H9 (cell line): ENCODE measurements at regions not wholly inside any gene's neighbourhood (a gene's known extent, or its start where the extent isn't known, plus 50 kb on each side); places are given as distances from the start of the nearest gene placed in this dataset.

ENCODE experiments used
- DNase-seq: peaks from one replicate; pipeline ENCODE4 v3.0.0-alpha.2; 2017
- H2AFZ ChIP-seq: one replicate; pipeline ENCODE4 v1.6.1; 2013; ENCODE audit warnings: mild to moderate bottlenecking, low read length, control low read depth, moderate library complexity
- H2AK5ac ChIP-seq: 2 replicates; pipeline ENCODE4 v1.6.1; 2013; ENCODE audit warnings: low read length, control low read depth, mixed read lengths; ENCODE audit not compliant: insufficient read length
- H2BK120ac ChIP-seq: one replicate; pipeline ENCODE4 v1.6.1; 2013; ENCODE audit warnings: low read depth, mild to moderate bottlenecking, low read length, control low read depth, inconsistent platforms; ENCODE audit not compliant: poor library complexity, severe bottlenecking
- H2BK12ac ChIP-seq: 2 replicates; pipeline ENCODE4 v1.6.1; 2013; ENCODE audit warnings: low read length, control low read depth, mixed read lengths, low read depth; ENCODE audit not compliant: insufficient read length
- H2BK15ac ChIP-seq: 2 replicates; pipeline ENCODE4 v1.6.1; 2013; ENCODE audit warnings: low read depth, low read length, control low read depth
- H2BK20ac ChIP-seq: one replicate; pipeline ENCODE4 v1.6.1; 2013; ENCODE audit warnings: low read depth, mild to moderate bottlenecking, low read length, control low read depth, inconsistent platforms; ENCODE audit not compliant: poor library complexity, severe bottlenecking
- H2BK5ac ChIP-seq: 2 replicates; pipeline ENCODE4 v1.6.1; 2013; ENCODE audit warnings: low read length, control low read depth, mixed read lengths; ENCODE audit not compliant: insufficient read length
- H3K14ac ChIP-seq: 2 replicates; pipeline ENCODE4 v1.6.1; 2013; ENCODE audit warnings: low read length, control low read depth; ENCODE audit not compliant: insufficient read depth
- H3K18ac ChIP-seq: 2 replicates; pipeline ENCODE4 v1.6.1; 2013; ENCODE audit warnings: low read depth, mild to moderate bottlenecking, mixed read lengths, low read length, control low read depth; ENCODE audit not compliant: insufficient read length
- H3K23ac ChIP-seq: 2 replicates; pipeline ENCODE4 v1.6.1; 2013; ENCODE audit warnings: low read length, control low read depth, mixed read lengths, low read depth; ENCODE audit not compliant: insufficient read length
- H3K23me2 ChIP-seq: 2 replicates; pipeline ENCODE4 v1.6.1; 2013; ENCODE audit warnings: low read depth, mild to moderate bottlenecking, mixed read lengths, low read length, control low read depth; ENCODE audit not compliant: insufficient read length, poor library complexity, severe bottlenecking
- H3K27ac ChIP-seq: 2 replicates; pipeline ENCODE4 v1.5.1; 2013; ENCODE audit warnings: low read length, control low read depth, mixed read lengths, low read depth; ENCODE audit not compliant: insufficient read length
- H3K27me3 ChIP-seq: 2 replicates; pipeline ENCODE4 v1.6.1; 2013; ENCODE audit warnings: low read length, control low read depth, inconsistent platforms; ENCODE audit not compliant: insufficient read depth
- H3K4ac ChIP-seq: 2 replicates; pipeline ENCODE4 v1.6.1; 2013; ENCODE audit warnings: low read depth, mild to moderate bottlenecking, control low read depth, inconsistent platforms, low read length, moderate library complexity
- H3K4me1 ChIP-seq: 2 replicates; pipeline ENCODE4 v1.6.1; 2013; ENCODE audit warnings: low read length, control low read depth, inconsistent platforms; ENCODE audit not compliant: insufficient read depth
- H3K4me2 ChIP-seq: 2 replicates; pipeline ENCODE4 v1.6.1; 2013; ENCODE audit warnings: low read length, control low read depth, mixed read lengths; ENCODE audit not compliant: insufficient read length, insufficient read depth
- H3K56ac ChIP-seq: 2 replicates; pipeline ENCODE4 v1.6.1; 2013; ENCODE audit warnings: low read depth, mild to moderate bottlenecking, mixed read lengths, low read length, control low read depth; ENCODE audit not compliant: insufficient read length
- H3K79me1 ChIP-seq: 2 replicates; pipeline ENCODE4 v1.6.1; 2013; ENCODE audit warnings: low read depth, mild to moderate bottlenecking, moderate library complexity, low read length, control low read depth, inconsistent platforms; ENCODE audit not compliant: insufficient read depth, poor library complexity, severe bottlenecking
- H3K79me2 ChIP-seq: 2 replicates; pipeline ENCODE4 v1.6.1; 2013; ENCODE audit warnings: low read length, control low read depth, inconsistent platforms; ENCODE audit not compliant: insufficient read depth
- H3K9ac ChIP-seq: 2 replicates; pipeline ENCODE4 v1.6.1; 2013; ENCODE audit warnings: low read length, control low read depth, mixed read lengths; ENCODE audit not compliant: insufficient read length; ENCODE audit errors: extremely low read depth
- H3K9me3 ChIP-seq: one replicate; pipeline ENCODE4 v1.6.1; 2013; ENCODE audit warnings: low read depth, low read length, inconsistent platforms; ENCODE audit not compliant: control insufficient read depth
- H3T11ph ChIP-seq: one replicate; pipeline ENCODE4 v1.6.1; 2013; ENCODE audit warnings: mild to moderate bottlenecking, low read length, control low read depth, inconsistent platforms
- H4K20me1 ChIP-seq: one replicate; pipeline ENCODE4 v1.6.1; 2013; ENCODE audit not compliant: control insufficient read depth, insufficient read length, insufficient read depth
- H4K5ac ChIP-seq: 2 replicates; pipeline ENCODE4 v1.6.1; 2013; ENCODE audit warnings: low read depth, mild to moderate bottlenecking, mixed read lengths, low read length, control low read depth; ENCODE audit not compliant: insufficient read length
- H4K8ac ChIP-seq: replicated peaks from 2 replicates; pipeline ENCODE4 v1.6.1; 2013; ENCODE audit warnings: low read length, control low read depth, mixed read lengths, low read depth; ENCODE audit not compliant: insufficient read length
- H4K91ac ChIP-seq: 2 replicates; pipeline ENCODE4 v1.6.1; 2013; ENCODE audit warnings: low read depth, mild to moderate bottlenecking, moderate library complexity, mixed read lengths, low read length, control low read depth; ENCODE audit not compliant: insufficient read length
- H3K27ac Mint-ChIP-seq, 3 experiments: 2 replicates in 2 of 3; 3 replicates in 1 of 3; pipeline ENCODE4 v1.8.0; 2020 to 2021; ENCODE audit warnings: mixed read lengths in 3 of 3, mild to moderate bottlenecking in 1 of 3, moderate library complexity in 1 of 3
- H3K27me3 Mint-ChIP-seq: 2 replicates; pipeline ENCODE4 v1.8.0; 2021; ENCODE audit warnings: low read depth, mild to moderate bottlenecking, moderate library complexity, mixed read lengths
- H3K36me3 Mint-ChIP-seq, 3 experiments: 2 replicates in 2 of 3; 3 replicates in 1 of 3; pipeline ENCODE4 v1.8.0; 2020 to 2021; ENCODE audit warnings: low read depth in 3 of 3, mixed read lengths in 3 of 3; ENCODE audit not compliant: insufficient read depth in 1 of 3
- H3K4me1 Mint-ChIP-seq, 2 experiments: 2 replicates each; pipeline ENCODE4 v1.8.0; 2020; ENCODE audit warnings: mixed read lengths in 2 of 2
- H3K4me3 Mint-ChIP-seq, 2 experiments: 2 replicates in 1 of 2; 3 replicates in 1 of 2; pipeline ENCODE4 v1.8.0; 2020 to 2021; ENCODE audit warnings: mild to moderate bottlenecking in 2 of 2, mixed read lengths in 2 of 2, moderate library complexity in 1 of 2
- H3K9me3 Mint-ChIP-seq, 2 experiments: 2 replicates in 1 of 2; 3 replicates in 1 of 2; pipeline ENCODE4 v1.8.0; 2020; ENCODE audit warnings: mild to moderate bottlenecking in 2 of 2, mixed read lengths in 2 of 2, moderate library complexity in 1 of 2
- CTCF ChIP-seq: fragments of 200-600 bp; sonication (generic); conservative IDR thresholded peaks from 3 replicates; pipeline ENCODE4 v1.8.0; 2021; ENCODE audit warnings: antibody characterized with exemption, mild to moderate bottlenecking
- WGBS: extraction: QIAGEN DNeasy Blood & Tissue Kit; methylation state at CpG from one replicate; pipeline ENCODE4 v1.1.7; 2013; ENCODE audit warnings: missing lambda C conversion rate, low lambda C conversion rate, mixed read lengths; ENCODE audit not compliant: insufficient read length; ENCODE audit errors: extremely low coverage; 5-methylcytosine and 5-hydroxymethylcytosine counted together

DNA sequence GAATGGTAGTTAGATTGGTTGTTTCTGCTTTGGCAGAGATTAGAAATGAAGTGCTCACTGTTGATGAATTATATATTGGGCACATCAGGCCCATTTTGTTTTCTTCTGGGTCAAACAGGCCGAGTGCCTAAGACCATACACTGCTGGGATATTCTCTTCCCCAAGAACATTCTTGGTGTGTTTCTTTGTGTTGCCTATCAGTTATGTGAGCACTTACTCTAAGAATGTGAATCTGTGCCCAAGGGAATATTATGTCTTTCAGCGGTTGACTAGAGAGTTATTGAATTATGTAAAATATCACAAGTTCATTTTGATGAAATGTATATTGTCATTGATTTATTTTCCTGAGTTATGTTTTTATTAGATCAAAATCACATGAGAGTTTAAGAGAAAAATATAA is 255.5 kb upstream of the SMIM30 start:
- Histone ChIP-seq H3K23ac (no peak overlapping the region), H2BK5ac (no peak overlapping the region), H3K27ac (no peak overlapping the region), H3K4me2 (no peak overlapping the region), H2BK12ac (no peak overlapping the region), H3K4ac (no peak overlapping the region), H2BK20ac (no peak overlapping the region), H2BK120ac (no peak overlapping the region), H3K4me1 (no peaks in the 10 kb centered on the region), H2AK5ac (no peak overlapping the region), H3K56ac (no peak overlapping the region), H3K9ac (no peak overlapping the region), H3K23me2 (no peaks in the 10 kb centered on the region), H4K91ac (no peak overlapping the region), H3T11ph (no peak overlapping the region), H3K14ac (no peak overlapping the region), H3K79me1 (no peaks in the 10 kb centered on the region), H3K79me2 (no peaks in the 10 kb centered on the region), H3K27me3 (peaks cover 7% of the 10 kb centered on the region; the same call in 1 of the 2 replicates), H3K9me3 (no peaks in the 10 kb centered on the region), H2AFZ (no peak overlapping the region), H3K18ac (no peak overlapping the region), H4K8ac (no peak overlapping the region), H2BK15ac (no peak overlapping the region), H4K5ac (no peak overlapping the region), H4K20me1 (no peaks in the 10 kb centered on the region)
- WGBS = no CpG with 5 or more reads among the region's 2 CpGs
- Mint-ChIP-seq H3K27ac (no peak overlapping the region), H3K36me3 (no peaks in the 10 kb centered on the region), H3K9me3 (no peaks in the 10 kb centered on the region; a peak in 2 of 5 replicates), H3K27me3 (peaks cover 89% of the 10 kb centered on the region), H3K4me3 (no peak overlapping the region), H3K4me1 (no peaks in the 10 kb centered on the region)
- TF ChIP-seq CTCF = no peak
- no peak for DNase-seq
